ENCODE measurements at regions not wholly inside any gene's neighbourhood (a gene's known extent, or its start where the extent isn't known, plus 50 kb on each side); places are given as distances from the start of the nearest gene placed in this dataset.

DNA sequence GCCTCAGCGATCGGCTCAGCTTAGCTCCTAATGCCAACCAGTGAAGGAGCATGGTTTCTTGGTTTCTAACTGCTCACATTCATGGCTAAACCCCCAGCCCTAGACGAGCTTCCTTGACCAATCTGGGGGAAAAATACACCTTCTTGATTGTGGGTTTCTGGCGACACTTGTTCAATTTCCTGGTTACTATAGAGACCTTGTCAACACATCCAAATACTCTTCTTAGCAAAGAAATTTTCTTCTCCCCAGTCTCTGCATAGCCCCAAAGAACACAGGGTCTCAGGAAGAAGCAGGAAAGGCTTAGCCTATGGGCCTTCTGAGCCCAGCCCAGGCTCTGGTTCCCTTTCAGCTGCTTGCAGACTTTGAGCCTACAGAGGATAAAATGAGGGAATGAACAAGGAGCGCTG lies 88.5 kb upstream of the SYT13 start:
- no peak for TF ChIP-seq EZH2 (IDR thresholded peaks at IDR 0.05; ENCODE audit: insufficient read depth, poor library complexity, severe bottlenecking)
- TF ChIP-seq EZH2phosphoT487 (IDR thresholded peaks at IDR 0.05; ENCODE audit: insufficient read depth, low read depth): no peak

All from GM23248 (cell line).